DMS 273 (cell line): ENCODE measurements at regions not wholly inside any gene's neighbourhood (a gene's known extent, or its start where the extent isn't known, plus 50 kb on each side); places are given as distances from the start of the nearest gene placed in this dataset.
A peak's percentile ranks its signal among the peaks of the same experiment; 100 is the strongest.

ENCODE experiments used
- DNase-seq: peaks from one replicate; lab custom pipeline; 2025; ENCODE audit not compliant: unreplicated experiment; lab: John Stamatoyannopoulos, UW

GRCh38 chr4:89665662-89666061 lies 171.3 kb downstream of the SNCA start:
- no peak for DNase-seq

- DNase-seq = no peak
These were observed 172.4 kb downstream of the SNCA start for GRCh38 chr4:89664521-89664920.

DNA sequence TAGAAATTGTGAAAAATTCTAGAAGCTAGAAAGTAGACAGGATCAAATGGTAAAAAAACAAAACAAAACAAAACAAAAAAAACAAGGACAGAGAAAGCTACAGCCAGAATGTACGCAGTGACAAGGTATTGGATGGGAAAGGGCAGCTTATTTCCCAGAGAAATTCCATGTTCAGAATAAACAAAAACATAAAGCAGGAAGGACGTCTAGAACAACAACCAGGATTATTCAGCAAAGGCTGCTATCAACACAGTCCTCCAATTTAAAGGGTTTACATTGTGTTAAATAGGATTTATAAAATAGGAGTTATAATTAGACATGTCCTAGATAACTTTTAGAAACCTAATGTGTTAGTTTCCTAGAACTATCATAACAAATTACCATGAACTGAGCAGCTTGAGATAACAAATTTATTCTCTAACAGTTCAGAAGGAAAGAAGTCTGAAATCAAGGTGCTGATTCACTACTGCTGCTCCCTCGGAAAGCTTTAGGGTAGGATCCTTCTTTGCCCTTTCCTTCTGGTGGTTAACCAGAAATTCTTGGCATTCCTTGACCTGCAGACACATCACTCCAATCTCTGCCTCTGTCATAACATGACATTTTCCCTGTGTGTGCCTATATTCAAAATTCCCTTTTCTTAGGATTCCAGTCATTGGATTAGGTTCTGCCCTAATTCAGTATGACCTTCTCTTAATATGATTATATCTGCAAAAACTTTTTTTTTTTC lies 175.6 kb downstream of the SNCA start:
- no peak for DNase-seq

DNA sequence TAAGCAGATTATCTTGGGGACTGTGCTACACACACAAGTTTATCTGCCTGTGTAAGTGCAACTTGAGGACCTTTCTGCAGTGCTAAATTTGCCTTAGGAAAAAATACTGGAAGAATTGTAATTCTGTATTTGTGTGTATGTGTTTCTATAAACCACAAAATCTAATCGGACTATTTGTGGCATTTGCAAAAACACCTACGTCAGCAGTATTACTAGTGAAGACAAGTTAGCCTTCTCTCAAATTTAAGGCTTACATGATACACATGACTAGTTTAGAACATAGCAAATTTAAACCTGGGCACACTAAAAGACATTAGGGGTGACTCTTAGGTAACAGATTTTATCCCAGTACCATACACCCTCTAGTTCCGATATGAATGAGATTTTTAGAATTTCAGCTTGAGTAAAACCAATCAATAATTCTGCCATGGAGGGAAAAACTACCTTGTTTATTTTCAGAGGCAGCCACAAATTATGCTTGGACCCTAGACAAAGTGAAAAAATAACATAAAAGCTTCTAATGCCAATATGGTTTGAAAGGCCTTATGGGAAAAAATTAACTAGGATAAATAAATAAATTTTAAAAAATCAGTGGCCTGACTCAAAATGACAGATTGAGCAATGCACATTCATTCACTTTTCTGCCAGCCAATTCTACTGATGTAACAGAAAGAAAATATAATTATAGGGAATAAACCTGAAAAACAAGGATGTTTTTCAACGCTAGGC lies 176.4 kb downstream of the SNCA start:
- no peak for DNase-seq

DNA sequence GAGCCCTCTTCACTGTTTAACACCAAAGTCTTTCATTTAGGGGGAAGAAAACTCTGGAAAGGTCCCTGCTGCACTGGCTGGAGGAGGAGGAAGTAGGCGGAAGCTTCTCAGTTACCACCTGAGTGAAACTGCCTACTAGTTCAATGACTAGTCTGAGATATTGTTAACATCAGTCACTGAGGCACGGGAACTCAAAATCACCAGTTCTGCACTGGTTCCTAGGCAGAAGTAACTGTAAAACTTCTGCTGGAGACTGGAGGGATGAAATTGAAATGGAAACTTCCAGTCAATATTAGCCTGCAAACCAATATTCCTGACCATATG lies 178.3 kb downstream of the SNCA start:
- no peak for DNase-seq

GRCh38 chr4:89657931-89658700 lies 178.8 kb downstream of the SNCA start:
- peak; percentile 40 for DNase-seq

GRCh38 chr4:89653012-89653411 lies 183.9 kb downstream of the SNCA start:
- no peak for DNase-seq

DNA sequence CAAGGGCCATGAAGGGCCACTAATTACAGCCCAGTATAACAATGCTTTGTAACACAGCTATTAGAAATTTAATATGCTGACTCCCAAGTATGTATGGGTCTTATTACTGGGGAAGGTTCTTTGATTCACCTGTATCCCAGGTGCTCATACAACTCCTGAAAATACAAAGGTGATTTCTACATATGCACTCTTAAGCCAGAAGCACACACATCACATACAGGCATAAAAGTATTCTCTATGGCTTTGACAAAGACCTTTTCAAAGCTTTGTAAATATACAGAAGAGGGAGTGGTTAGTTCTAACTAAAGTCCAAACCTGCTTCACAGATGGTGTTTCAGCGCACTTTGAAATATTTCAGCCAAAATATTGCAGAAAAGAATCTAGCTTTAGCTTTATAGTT lies 191.5 kb downstream of the SNCA start:
- DNase-seq = no peak

DNA sequence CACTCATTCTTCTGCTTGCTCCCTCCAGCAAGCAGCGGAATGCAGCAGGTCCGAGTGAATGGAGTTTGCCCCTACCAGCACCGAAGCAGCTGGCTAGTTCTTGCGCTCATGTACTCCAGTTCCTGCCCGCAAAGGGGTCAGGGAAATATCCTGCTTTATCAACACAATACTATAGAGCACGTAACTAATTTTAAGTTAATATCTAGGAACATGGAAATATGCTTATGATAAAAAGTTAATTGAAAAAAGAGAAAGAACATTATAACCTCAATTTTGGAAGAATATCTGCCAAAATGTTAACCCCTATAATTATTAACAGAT lies 195.6 kb downstream of the SNCA start:
- no peak for DNase-seq

DNA sequence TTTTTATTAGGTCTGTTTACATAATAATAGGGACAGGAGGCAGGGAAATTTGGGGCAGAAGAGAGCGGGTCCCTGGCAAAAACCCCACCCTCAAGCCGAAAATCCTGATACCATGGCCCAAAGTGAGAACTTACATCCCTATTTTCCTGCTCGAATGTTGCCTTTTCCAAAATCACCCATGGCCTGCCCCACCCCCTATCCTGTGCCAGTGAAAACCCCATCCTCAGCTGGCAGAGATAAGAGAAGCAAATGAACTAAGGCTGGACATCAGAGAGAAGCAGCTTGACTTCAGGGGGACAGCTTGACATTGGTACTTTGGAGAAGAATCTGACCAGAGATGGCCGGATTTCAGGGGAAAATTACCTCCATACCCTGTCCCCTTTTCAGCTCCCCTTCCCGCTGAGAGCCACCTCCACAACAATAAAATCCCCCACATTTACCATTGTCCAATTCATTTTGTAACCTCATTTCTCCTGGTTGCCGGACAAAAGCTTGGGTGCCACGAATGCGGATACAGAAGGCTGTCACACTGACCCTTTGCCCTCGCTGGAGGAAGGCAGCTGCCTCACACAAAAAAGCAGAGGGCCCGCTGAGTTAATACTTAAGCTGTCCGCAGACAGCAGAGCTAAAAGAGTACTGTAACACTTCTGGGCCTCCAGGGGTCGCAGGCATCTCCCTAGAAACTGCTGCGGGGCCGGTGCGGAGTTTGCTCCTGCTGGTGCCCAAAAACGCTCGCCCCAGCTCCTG lies 196.2 kb downstream of the SNCA start:
- DNase-seq = no peak

DNA sequence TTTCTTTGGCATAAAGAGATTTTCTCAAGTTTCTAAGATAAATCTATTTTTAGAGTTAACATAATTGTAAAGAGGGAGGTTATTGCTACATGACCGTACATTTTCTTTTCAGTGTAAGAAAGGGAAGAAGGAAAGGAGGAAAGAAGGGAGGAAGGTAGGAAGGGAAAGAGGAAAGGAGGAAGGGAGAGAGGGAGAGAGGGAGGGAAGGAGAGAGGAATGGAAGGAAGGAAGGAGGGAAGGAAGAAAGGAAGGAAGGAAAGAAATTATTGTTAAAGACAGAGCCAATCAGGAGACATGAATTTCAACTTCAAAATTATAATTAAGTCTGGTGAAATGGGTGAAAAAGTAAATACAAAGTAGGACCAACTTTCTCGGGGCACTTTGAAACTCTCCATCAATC lies 197.6 kb downstream of the SNCA start:
- DNase-seq = no peak

DNA sequence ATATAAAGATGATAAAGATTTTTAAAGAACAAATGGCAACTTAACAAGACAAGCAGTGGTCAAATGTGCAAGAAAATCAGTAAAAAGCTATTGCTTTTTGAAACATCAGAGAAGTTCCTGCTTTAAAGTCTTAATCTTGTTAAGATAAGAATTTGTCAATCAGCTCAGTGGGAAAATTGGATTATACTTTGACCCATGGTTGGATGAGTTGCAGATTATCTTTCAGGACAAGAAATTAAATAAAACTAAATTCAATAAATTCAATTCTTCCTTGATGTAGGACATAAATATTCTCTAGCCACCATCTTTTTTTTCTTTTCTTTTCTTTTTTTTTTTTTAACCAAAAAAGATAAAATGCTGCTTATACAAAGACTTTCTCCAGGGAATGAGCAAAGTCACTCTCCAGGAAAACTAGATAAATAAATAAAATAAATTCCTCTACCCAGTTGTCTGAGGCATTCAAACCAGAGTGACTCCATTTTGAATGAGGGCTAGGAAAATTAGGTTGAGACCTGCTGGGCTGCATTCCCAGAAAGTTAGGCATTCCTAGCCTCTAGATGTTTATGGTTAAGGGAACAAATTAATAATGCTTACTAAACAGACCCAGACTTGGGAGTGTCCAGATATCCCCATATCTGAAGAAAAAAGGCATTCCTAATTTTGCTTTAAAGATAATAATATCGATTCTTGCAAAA lies 211.2 kb downstream of the SNCA start:
- no peak for DNase-seq

GRCh38 chr4:89619206-89619962 lies 217.6 kb downstream of the SNCA start:
- DNase-seq = no peak

GRCh38 chr4:89618151-89618550 lies 218.8 kb downstream of the SNCA start:
- no peak for DNase-seq

DNA sequence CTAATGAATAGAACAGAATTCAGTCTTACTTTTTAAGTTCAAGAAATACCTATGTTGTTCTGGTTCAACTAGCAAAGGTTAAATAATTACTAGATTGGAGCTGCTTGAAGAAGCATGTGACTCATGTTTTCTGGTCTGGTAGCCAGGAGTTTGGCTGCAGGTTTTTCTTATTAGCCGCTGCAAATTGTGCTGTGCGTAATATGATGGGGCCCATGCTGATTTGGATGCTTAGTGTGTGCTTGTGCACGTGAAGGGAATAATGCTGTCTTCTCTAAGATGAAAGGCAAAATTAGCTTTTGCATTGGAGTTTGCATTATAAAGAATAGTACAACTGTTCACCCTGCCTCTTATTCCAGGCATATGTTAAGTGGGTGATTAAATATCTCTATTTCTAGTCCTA lies 219.6 kb downstream of the SNCA start:
- DNase-seq = peak; percentile 13

DNA sequence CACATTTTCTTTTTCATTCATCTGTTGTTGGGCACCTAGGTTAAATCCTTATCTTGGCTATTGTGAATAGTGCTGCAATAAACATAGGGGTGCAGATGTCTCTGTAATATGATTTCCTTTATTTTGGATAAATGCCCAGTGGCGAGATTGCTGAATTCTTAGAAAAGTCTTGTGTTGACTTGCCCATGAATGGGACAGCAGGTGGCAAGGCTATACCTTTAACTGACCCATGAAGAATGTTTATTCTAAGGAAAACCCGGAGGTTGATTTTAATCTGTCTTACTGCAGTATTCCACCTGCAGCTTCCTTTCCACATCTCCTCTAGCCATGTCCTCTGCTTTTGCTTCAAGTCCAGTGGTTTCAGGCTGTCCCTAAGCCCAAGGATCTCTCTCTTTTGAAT lies 220.6 kb downstream of the SNCA start:
- peak; percentile 72 for DNase-seq

GRCh38 chr4:89615051-89615450 lies 221.9 kb downstream of the SNCA start:
- DNase-seq = peak; percentile 4

DNA sequence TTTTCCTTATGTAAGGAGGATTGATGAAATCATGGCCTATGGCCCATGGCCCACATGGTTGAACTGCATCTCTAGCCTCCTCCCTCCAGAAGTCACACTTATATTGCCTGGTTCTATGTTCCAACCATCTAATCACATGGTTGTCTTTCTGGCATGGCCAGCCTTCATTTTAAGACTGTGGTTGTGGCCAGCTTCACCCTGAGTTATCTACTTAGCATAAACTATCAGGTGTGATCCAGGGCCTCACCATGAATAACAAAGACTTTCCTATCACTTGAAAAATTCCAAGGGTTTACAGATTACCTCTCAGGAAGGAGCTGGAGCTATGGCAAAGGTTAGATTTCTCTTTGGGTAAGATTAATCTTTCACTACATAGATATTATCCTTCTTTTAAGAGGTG lies 222.8 kb downstream of the SNCA start:
- no peak for DNase-seq

GRCh38 chr4:89610236-89610635 lies 226.7 kb downstream of the SNCA start:
- no peak for DNase-seq

DNA sequence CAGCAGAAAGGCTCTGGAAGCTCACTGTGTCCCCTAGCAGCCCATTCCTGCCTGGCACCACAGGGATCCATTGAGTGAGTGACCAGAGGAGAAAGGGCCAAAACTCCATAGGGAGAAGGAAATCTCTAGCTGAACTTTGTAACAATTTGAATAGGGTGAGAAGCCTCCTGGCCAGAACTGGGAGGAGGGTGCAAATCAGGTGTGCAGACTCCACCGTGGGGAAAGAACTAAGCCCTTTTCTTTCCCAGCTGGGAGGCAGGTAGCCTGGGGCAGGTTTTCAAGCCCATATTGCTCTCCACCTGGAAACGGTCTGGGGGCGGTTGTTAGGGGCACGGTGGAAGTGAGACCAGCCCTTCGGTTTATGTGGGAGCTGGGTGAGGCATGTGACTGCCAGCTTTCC lies 227.2 kb downstream of the SNCA start:
- DNase-seq = no peak
